HG03439 (cell line): ENCODE measurements at regions not wholly inside any gene's neighbourhood (a gene's known extent, or its start where the extent isn't known, plus 50 kb on each side); places are given as distances from the start of the nearest gene placed in this dataset.
"Not testable (repeated sequence)": the region's sequence is repeated elsewhere in the genome, so short reads cannot be mapped to it uniquely, and the experiment has no call there.

ENCODE experiments used
- ATAC-seq: cut with Tn5 transposase; IDR thresholded peaks from one replicate; pipeline ENCODE4 v1.9.1; 2021; ENCODE audit warnings: mild to moderate bottlenecking, moderate library complexity; ENCODE audit not compliant: unreplicated experiment

DNA sequence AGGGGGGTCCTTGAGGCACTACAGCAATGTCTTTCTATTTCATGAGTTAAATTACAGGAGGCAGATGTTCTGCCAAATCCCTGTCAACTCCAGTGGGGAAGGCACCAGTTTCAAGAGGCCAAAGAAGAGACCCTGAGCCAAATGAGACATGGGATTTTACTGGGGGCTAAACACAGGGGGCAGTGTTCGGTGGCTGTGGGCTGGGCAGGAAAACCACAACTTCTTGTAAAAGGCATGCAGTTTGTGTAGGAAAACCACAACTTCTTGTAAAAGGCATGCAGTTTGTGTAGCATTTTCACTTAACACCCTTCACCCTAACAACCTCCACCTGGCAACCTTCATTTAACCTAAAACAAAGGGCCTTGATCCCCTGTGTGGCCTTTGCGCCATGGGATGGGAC lies 61.0 kb downstream of the POLR2M start:
- ATAC-seq = no peak

DNA sequence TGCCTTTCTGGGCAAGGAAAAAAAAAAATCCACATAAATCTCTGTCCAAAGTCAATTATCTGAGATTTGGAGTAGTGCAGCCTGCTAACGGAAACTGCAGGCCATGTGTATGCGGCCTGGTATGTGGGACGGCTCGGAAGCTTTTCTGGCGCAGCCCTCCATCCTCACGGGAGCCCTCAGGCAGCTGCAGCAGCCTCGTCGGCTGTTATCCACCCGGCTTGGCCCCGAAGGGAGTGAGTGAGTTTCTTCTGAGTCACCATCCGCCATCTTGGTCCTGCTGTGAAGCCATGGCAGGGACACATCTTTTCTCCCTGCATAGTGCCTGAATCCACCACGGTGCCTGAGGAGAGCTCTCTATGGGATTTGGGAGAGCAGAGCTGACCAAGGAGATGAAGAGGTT lies 62.8 kb downstream of the POLR2M start:
- ATAC-seq = no peak

DNA sequence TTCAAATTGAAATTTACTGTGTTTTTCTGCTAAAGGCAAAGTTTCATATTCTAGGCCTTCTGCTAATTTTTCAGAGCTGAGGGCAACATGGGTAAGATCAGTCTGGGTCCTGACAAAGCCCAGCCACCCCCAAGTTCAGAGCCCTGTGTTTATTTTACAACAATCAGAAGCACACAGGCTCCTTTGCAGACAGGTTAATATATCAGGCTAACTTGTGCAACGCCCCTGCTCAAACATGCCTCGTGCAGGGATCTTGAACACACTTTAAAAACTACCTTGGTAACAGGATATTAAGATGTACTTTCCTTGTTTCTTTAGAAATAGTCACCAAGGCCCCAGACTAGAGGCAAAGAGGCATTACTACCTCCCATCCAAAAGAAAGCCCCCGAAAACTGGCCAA lies 64.0 kb downstream of the POLR2M start:
- ATAC-seq = no peak

DNA sequence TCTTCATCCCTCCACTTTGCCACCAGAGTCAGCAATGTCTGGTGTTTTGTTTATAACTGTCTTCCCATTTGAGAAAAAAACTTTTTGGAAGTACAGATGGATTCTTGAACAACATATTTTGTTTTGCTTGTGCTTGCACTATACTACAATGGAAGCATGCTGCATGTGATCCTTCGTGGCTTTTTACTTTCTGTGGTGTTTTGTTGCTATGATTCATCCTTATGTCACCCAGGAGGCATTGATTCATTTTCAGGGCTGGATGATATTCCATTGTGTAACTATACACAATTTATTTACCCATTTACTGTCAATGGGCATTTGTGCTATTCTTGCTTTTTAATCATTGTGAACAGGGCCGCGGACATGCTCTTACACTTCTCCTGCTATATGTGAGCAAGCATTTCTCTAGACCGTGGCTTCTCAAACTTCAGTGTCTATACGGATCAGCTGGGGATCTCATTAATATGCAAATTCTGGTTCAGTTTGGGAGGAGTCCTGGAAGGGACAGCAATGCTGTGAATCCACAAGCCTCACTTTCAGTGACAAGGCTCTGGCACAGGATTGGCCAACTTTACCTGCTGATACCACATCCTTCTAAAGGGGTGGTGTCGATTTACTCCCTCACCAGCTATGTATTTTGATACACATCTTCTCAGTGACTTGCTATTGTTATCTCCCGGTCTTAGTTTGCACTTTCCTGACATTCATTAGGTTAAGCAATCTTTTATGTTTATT lies 65.9 kb downstream of the POLR2M start:
- no peak for ATAC-seq

DNA sequence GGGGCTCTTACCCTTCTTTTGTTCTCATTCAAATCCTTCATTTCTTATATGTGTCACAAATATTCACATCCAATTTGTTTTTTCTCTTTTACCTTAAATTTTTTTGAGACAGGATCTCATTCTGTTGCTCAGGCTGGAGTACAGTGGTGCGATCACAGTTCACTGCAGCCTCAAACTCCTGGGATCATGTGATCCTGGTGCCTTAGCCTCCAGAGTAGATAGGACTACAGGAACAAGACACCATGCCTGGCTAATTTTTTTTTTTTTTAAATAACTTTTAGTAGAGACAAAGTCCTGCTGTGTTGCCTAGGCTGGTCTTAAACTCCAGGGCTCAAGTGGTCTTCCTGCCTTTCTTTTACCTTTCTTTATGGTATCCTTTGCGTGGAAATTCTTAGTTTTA lies 66.5 kb downstream of the POLR2M start:
- no peak for ATAC-seq

DNA sequence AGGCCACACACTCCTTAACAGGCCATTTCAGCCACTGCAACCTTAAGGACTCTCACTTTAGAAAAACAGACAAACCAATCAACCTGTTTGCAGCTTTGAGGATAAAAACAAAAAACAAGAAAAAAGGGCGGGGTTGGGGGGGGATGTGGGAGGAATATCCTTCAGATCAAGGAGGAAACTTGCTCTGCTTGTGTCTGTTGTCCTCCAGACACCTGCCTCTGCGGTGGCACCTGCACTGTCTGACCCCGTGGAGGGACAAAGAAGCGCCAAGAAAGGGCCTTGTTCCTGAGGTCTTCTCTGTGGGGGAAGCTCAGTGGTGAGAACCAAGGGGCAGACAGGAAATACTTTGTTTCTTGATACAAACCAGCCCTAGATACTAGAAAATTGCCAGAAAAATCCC lies 70.5 kb downstream of the POLR2M start:
- ATAC-seq = no peak

DNA sequence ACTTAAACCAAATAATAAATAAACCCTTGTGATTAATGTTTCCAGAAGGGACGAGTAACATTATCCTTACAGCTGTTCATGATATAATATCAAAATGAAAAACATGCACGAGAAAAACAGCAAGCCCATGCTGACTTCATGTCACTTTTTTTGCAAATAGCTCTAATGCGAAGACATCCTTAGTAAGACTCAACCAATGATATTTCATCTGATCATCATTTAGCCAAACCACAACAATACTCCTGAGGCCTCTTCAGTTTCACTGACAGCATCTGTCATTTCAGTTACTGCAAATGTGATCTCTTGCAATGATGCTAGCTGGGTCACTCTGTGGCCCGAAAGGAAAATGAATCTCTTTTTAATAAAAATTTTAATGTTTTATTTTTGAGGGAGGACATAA lies 74.0 kb downstream of the POLR2M start:
- ATAC-seq = no peak

DNA sequence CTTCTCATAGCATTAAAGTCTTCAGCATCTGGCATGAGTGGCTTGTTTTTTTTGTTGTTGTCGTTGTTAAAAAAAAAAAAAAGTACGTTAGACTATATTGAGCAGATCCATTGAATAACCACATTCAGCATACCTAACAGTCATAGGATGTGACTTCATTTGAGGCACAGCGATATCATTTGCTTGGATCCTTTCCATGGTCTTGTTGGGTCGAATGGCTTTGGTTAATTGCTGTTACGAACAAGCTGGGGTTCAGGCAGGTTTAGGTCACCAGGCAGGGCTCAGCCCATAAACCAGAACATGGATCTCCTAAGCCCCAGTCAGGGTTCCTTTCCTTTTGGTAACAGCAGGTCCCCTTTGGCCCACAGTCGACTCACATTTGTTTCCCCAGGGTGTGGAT lies 76.2 kb downstream of the POLR2M start:
- no peak for ATAC-seq

DNA sequence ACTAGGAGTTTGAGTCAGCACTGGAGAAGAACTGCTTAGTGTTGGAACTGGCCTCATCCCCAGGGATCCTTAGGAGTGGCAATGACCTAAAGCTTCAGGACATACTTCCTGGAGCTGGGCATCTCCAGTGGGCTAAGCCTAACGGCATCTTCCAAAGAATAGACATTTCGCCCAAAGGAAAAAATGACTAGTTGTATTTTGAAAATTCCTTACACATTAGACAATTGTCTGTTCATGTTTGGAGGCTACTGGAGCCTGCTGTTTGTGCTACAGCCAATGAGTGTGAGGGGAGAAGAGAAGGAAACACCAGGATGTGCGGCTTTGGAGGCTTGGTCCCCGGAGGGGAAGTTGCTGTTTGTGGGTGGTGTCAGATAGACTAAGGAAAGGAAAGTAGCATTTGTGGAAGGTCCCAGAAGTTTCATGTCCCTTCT lies 77.6 kb downstream of the POLR2M start:
- no peak for ATAC-seq

DNA sequence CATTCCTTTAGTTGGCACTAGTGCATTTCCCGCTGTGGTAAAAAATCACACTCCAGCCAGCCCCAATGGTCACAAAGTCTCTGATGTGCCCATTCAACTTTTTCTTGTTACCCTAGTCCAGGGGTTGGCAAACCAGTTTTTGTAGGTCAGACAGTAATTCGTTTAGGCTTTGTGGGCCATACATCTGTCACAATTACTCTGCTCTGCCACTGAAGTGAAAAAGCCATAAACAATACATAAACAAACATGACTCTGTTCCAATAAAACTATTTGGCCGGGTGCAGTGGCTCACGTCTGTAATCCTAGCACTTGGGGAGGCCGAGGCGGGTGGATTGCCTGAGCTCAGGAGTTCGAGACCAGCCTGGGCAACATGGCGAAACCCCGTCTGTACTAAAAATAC lies 78.5 kb downstream of the POLR2M start:
- ATAC-seq = no peak

DNA sequence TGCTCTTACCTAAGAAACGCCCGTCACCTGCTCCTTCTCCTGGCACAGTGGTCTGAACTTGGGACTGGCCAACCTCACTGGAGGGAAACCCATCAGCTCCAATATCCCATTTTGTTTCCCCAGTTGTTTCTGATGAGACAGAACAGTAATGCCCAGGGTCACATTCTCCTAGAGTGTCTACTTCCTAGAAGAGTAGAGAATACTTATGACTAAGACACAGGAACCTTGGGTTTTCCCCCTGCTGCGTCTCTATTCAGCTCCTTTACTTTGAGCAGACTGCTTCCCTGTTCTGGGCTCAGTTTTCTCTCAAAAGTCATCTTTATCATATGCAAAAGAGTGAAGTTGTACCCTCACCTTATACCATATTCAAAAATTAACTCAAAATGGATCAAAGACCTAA lies 79.4 kb downstream of the POLR2M start:
- ATAC-seq = no peak

DNA sequence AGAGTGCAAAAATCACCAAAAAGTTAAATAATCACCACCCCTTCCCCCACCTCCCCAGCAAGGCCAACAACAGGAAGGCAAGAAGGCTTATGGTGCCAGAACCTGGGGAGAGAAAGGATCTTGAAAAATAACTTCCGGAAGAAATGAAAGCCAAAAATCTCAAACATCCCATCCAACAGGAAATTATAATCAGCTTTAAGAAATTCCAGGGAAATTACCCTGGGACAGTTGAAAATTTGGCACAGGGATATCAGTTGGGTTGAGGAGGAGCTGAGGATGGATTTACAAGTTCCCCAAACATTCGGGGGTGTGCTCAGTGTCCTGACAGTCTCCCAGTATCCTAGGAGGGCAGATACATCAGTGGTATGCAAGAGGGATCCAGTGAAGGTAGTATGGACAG lies 82.7 kb downstream of the POLR2M start:
- no peak for ATAC-seq

DNA sequence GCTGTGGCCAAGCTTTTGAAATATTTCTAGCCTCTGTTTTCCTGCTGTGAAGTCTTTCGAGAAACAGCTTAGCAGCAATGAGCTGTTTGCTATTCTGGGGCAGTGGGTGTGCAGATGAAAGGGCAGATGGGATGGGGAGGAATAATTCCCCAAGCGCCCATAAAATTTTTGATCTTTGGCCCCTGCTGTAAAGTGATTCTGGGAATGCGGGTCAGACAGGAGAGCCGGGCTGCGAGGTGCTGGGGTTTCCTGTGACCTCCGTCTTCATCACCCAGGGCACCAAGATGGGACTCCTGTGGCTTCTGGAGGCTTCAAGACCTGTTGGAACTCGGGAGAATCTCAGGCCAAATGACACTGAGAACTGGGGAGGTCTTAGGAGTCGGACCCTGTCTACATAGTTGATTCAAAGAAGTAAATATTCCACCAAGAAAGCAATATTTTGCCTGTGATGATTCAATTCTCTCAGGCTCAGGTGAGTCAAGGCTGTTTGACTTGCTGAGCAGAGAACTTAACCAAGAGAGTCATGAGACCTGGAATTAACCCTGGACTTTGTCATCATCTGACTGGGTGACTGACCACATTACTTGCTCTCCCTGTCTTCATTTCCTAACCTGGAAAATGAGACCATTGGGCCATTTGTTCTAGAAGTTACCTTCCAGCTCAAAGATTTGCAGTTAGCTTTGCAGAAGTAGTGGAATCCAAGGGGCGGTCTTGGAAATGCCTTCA lies 86.4 kb downstream of the POLR2M start:
- no peak for ATAC-seq

DNA sequence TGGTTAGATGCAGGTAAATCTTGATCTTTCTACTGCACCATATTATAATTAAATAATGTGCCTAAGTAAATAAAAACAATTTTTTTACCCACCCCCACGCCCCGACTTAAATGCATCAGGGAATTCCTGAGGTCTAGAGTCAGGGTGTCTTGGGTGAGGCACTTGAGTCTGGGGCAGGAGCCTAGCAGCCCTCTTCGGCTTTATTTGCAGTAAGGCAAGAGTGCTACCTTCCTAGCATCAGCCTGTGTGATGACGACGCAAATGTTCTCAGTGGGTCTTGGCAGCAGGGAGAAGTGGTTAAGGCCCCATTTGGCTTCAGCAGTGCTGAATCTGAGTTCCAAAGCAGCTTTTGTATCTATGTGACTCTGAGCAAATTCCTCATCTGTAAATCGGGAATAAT lies 88.7 kb downstream of the POLR2M start:
- no peak for ATAC-seq

DNA sequence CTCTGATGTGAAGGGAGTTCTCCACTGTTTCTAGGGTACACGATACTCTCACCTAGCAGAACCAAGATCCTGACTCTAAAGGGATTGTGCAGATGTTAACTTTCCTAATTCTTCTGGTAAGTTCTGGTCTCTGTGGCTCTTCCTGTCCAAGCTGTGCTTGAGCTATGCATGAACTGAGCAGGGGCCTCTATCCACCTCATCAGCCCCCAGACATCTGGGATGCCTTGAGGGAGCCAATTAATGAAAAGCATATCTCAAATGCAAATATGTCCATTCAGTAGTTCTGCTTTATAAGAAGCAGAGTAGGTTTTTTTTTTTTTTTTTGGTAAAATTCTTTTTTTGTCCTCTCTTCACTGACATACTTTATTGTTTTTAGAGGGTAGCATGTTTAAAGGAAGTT lies 89.6 kb downstream of the POLR2M start:
- no peak for ATAC-seq

DNA sequence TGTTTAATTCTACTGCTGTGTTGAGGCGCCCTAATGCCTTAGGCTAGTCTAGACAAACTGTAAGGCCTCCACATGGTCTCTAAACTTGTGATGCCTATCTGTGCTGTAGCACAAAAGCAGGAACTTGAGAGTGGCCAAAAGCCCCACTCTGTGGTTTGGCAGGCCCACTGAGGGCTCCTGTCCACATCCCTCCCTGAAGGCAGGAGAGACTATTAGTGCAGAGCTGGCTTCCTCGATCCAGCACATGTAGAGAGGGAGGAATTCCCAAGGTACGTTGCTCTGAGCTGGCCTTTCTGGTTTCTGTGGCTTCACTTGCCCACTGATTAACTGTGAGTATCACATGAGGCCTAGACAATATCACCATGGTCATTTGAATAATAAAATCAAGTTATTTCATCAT lies 90.6 kb downstream of the POLR2M start:
- ATAC-seq = no peak

DNA sequence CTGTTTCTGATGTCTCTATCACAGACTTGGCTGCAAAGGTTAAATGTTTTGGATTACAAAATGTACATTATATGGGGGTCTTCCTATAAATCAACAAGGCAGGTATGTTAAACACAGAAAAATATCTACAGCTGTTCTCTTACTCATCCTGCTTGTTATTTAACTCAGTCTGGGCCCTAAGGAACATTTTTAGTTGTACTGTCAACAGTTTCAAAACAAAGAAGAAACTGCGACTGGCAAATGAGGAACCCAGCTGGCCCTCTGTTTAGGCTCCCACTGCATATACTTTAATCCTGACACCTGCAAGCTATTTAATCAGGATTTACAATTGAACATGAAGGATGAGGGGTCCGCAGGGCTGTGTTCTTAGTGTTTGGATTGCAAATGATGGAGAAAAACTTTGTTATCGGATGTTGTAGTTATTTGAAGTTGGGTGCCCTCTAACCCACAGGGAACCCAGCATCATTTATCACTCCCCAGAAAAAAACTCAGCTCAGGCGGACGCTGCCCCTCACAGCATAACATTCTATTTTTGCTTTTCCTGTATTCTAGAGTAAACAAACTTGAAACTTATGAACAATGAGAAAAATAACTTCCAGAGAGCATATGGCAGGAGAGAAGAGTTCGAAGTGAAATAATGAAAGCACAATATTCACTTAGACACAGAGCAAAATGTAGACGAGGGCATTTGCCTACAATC lies 91.2 kb downstream of the POLR2M start:
- no peak for ATAC-seq

DNA sequence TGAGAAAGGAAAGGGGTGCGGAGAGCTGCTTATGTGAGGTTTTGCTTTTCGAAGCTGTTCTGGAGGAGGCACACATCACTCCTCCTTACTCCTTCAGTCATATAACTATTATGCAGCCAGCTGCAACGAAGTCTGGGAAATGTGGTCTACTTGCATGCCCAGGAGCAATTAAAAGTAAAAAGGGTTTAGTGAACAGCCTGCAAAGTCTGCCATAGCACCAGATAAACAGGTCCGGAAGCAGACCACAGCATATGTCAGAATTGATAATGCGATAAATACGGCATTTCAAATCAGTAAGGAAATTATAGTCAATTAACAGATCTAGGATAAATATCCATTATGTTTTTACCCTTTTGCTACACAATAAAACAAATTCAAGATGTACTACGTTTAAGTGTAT lies 99.5 kb downstream of the POLR2M start:
- no peak for ATAC-seq

DNA sequence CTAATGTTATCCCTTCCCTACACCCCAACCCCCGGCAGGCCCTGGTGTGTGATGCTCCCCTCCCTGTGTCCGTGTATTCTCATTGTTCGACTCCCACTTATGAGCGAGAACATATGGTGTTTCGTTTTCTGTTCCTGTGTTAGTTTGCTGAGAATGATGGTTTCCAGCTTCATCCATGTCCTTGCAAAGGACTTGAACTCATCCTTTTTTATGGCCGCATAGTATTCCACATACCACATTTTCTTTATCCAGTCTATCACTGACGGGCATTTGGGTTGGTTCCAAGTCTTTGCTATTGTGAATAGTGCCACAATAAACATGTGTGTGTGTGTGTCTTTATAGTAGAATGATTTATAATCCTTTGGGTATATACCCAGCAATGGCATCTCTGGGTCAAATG lies 102.8 kb downstream of the POLR2M start:
- not testable (repeated sequence) for ATAC-seq

DNA sequence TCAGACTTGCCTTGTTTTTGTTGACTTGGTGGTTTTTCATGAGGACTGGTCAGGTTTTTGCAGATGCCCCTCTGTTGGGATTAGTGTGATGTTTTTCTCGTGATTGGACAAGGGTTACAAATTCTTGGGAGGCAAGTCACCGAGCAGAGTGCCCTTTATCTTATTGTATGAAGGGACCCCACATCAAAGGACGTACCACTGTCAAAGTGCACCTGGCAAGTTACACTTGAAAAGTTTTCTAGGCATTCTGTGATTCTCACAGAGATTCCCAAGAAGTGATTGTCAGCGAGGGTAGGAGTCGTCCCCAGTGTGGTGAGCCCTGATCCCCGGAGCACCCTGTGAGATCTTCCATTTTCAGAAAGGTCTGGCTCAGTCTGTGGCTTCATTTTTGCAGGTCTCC lies 110.1 kb downstream of the POLR2M start:
- ATAC-seq = no peak

DNA sequence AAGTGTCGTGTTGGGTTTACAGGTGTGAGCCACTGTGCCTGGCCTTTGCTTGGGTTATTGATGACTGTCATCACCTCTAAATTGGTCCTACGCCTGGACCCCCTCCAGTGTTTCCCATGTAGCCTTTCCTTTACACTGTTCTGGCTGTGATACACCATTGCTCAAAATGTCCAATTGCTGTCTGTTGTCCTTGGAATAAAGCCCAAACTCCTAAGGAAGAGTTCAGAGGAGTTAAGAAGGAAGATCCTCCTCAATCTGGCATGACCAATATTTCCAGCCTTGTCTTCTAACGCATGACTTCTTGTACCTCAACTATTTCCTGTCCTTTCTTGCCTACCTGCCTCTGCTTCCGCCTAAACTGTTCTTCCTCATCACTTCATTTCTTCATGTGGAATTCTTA lies 113.1 kb downstream of the POLR2M start:
- no peak for ATAC-seq

DNA sequence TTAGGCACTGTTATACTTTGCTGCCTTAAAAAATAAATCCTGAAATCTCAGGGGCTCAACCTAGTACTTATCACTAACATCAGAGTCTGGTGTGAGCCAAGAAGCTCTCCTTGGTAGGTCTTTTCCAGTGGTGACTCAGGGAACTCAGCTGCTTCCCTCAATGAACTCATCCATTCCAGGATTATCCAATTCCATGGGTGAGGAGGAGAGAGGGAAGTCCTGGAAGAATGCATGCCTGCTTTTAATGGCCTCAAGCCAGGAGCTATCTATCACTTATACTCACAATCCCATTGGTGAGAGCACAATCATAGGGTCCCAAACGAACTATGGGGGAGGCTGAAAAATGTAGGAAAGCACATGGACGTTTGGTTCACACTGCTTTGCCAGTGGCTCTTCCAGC lies 113.6 kb downstream of the POLR2M start:
- no peak for ATAC-seq
